K562 (cell line): ENCODE measurements at regions not wholly inside any gene's neighbourhood (a gene's known extent, or its start where the extent isn't known, plus 50 kb on each side); places are given as distances from the start of the nearest gene placed in this dataset.

Source experiments
- ATAC-seq: fragments of 200-7000 bp; cut with Tn5 transposase; 3 replicates; pipeline ENCODE4 v1.9.1; 2020; ENCODE audit warnings: moderate library complexity
- BruUV-seq: library from RNA; stranded (reverse); fragments of 400-500 nt; replicated peaks from 2 replicates; lab custom pipeline; 2021; lab: Mats Ljungman, UMichigan
- CTCF ChIA-PET: fragments of 300-600 bp; formaldehyde crosslinking; extraction: SDS; loops from one replicate; lab custom pipeline; 2021; ENCODE audit warnings: low intra/inter-chr PET ratio; lab: Yijun Ruan, JAX
- POLR2A ChIA-PET: fragments of 300-600, 350-650 bp; sonication (Branson Sonifier 250); formaldehyde crosslinking; extraction: SDS; loops from one replicate; lab custom pipeline; 2021; ENCODE audit warnings: antibody characterized with exemption, inconsistent platforms; lab: Yijun Ruan, JAX
- DNase-seq, 4 experiments: peaks; one replicate each; pipeline versions ENCODE4 v3.0.0 to v3.0.0-alpha.2; 2011 to 2018; ENCODE audit warnings: low spot score in 3 of 4, mixed read lengths in 3 of 4; ENCODE audit errors: extremely low read depth in 1 of 4
- FAIRE-seq: peaks from 2 replicates; lab custom pipeline; 2011; peaks lifted over from hg19 to GRCh38; lab: Jason Lieb, UNC
- H2AFZ ChIP-seq: 2 replicates; pipeline ENCODE4 v1.6.0; 2011; ENCODE audit warnings: low read depth, low read length, control low read depth, inconsistent platforms
- H3K27ac ChIP-seq: fragments of 200-600 bp; 3 replicates; pipeline ENCODE4 v1.8.0; 2011; ENCODE audit warnings: low read depth, mild to moderate bottlenecking, control low read depth, inconsistent platforms, low read length, moderate library complexity, mixed read lengths; ENCODE audit errors: extremely low read depth
- H3K27me3 ChIP-seq, 2 experiments: fragments of 300-600 bp in 1 of 2; 2 replicates in 1 of 2; 3 replicates in 1 of 2; pipeline versions ENCODE4 v1.6.0 to v1.8.0; 2011; ENCODE audit warnings: inconsistent platforms in 2 of 2, low read length in 2 of 2, mild to moderate bottlenecking in 1 of 2, mixed read lengths in 1 of 2, moderate library complexity in 1 of 2; ENCODE audit not compliant: control insufficient read depth in 2 of 2, insufficient read depth in 2 of 2
- H3K36me3 ChIP-seq: fragments of 300-600 bp; 3 replicates; pipeline ENCODE4 v1.8.0; 2011; ENCODE audit warnings: mild to moderate bottlenecking, low read length, inconsistent platforms; ENCODE audit not compliant: control insufficient read depth, insufficient read depth
- H3K4me1 ChIP-seq, 2 experiments: fragments of 200-600 bp in 1 of 2; replicated peaks in 1 of 2; 2 replicates in 1 of 2; 3 replicates in 1 of 2; pipeline versions ENCODE4 v1.5.1 to v1.8.0; 2011; ENCODE audit warnings: inconsistent platforms in 2 of 2, low read length in 2 of 2, mild to moderate bottlenecking in 1 of 2, mixed read lengths in 1 of 2, moderate library complexity in 1 of 2; ENCODE audit not compliant: control insufficient read depth in 2 of 2, insufficient read depth in 2 of 2
- H3K4me2 ChIP-seq: 2 replicates; pipeline ENCODE4 v1.6.1; 2011; ENCODE audit warnings: low read length, control low read depth, inconsistent platforms, mixed read lengths; ENCODE audit not compliant: insufficient read depth
- H3K4me3 ChIP-seq: fragments of 200-600 bp; sonication (generic), shearing (Covaris generic); 2 replicates; pipeline ENCODE4 v1.5.1; 2016; ENCODE audit warnings: control low read depth, inconsistent platforms
- H3K79me2 ChIP-seq: fragments of 200-600 bp; 3 replicates; pipeline ENCODE4 v1.8.0; 2011; ENCODE audit warnings: low read length, inconsistent platforms; ENCODE audit not compliant: control insufficient read depth, insufficient read depth
- H3K9ac ChIP-seq, 2 experiments: 2 replicates each; pipeline versions ENCODE4 v1.6.0 to v1.6.1; 2011; ENCODE audit warnings: low read depth in 2 of 2, low read length in 2 of 2, control low read depth in 1 of 2, inconsistent platforms in 1 of 2, mild to moderate bottlenecking in 1 of 2, mixed read lengths in 1 of 2; ENCODE audit not compliant: insufficient read depth in 1 of 2
- H3K9me1 ChIP-seq: one replicate; pipeline ENCODE4 v1.6.0; 2011; ENCODE audit warnings: inconsistent platforms, mild to moderate bottlenecking, low read length, moderate library complexity; ENCODE audit not compliant: control insufficient read depth, insufficient read depth
- H3K9me3 ChIP-seq: replicated peaks from 2 replicates; pipeline ENCODE4 v1.5.1; 2011; ENCODE audit warnings: low read depth, low read length, inconsistent platforms; ENCODE audit not compliant: control insufficient read depth, insufficient read depth
- H4K20me1 ChIP-seq: replicated peaks from 2 replicates; pipeline ENCODE4 v1.6.1; 2011; ENCODE audit warnings: low read length, inconsistent platforms, mixed read lengths; ENCODE audit not compliant: control insufficient read depth, insufficient read depth
- CHCHD3 ChIP-seq: fragments of 250-450 bp; sonication (Bioruptor Pico); IDR thresholded peaks from 2 replicates; pipeline ENCODE4 v2.1.2; 2022; ENCODE audit warnings: mild to moderate bottlenecking
- CREM ChIP-seq: IDR thresholded peaks from 2 replicates; pipeline ENCODE4 v1.6.1; 2014; ENCODE audit warnings: antibody characterized with exemption, low read depth
- EP400 ChIP-seq: fragments of 450-650 bp; IDR thresholded peaks from 2 replicates; pipeline ENCODE4 v1.6.1; 2017; ENCODE audit warnings: antibody characterized with exemption, mild to moderate bottlenecking, moderate library complexity
- KLF1 ChIP-seq: fragments of 450-650 bp; IDR thresholded peaks from 2 replicates; pipeline ENCODE4 v1.6.1; 2016; ENCODE audit warnings: missing genetic modification characterization, missing compliant biosample characterization
- NR3C1 ChIP-seq: sonication (generic); formaldehyde crosslinking; IDR thresholded peaks from 2 replicates; pipeline ENCODE4 v1.8.1; 2022; ENCODE audit warnings: missing genetic modification reagents
- POLR3A ChIP-seq: IDR thresholded peaks from 2 replicates; pipeline ENCODE4 v1.6.1; 2011; ENCODE audit warnings: borderline replicate concordance, mild to moderate bottlenecking, moderate library complexity; ENCODE audit not compliant: insufficient read length, insufficient read depth; ENCODE audit errors: extremely low read depth
- RHOXF2B ChIP-seq: fragments of 250-450 bp; sonication (Bioruptor Pico); conservative IDR thresholded peaks from 2 replicates; pipeline ENCODE4 v1.5.1; 2021
- ZBED1 ChIP-seq: IDR thresholded peaks from 2 replicates; pipeline ENCODE4 v1.6.1; 2014
- ZNF324 ChIP-seq: fragments of 250-450 bp; sonication (Bioruptor Pico); IDR thresholded peaks from 2 replicates; pipeline ENCODE4 v1.4.0; 2020; ENCODE audit warnings: mild to moderate bottlenecking
- ZNF347 ChIP-seq: fragments of 450-650 bp; formaldehyde crosslinking; IDR thresholded peaks from 2 replicates; pipeline ENCODE4 v1.4.0; 2020; ENCODE audit warnings: low read depth, mild to moderate bottlenecking, moderate library complexity
- ZNF445 ChIP-seq: fragments of 250-450 bp; sonication (Bioruptor Pico); IDR thresholded peaks from 2 replicates; pipeline ENCODE4 v1.4.0; 2020; ENCODE audit warnings: low read depth, mild to moderate bottlenecking, moderate library complexity
- WGBS: fragments of 100-300 bp; shearing (Covaris generic); methylation state at CpG from one replicate; pipeline ENCODE4 v1.1.6; 2016; ENCODE audit warnings: low coverage, mixed read lengths; ENCODE audit not compliant: insufficient coverage; ENCODE audit errors: missing lambda C conversion rate; 5-methylcytosine and 5-hydroxymethylcytosine counted together
- in situ Hi-C: fragments of 300-500 bp; cut with MboI; formaldehyde crosslinking; loops from 4 replicates; pipeline ENCODE4 v1.15.0; 2018; ENCODE audit warnings: inconsistent platforms, mixed read lengths
- intact Hi-C: fragments of 100-400 bp; cut with micrococcal nuclease; formaldehyde crosslinking; loops from 2 replicates; pipeline ENCODE4 v1.14.2; 2022
- TF ChIP-seq, protein P1 (sequence below): IDR thresholded peaks from 2 replicates; pipeline ENCODE4 v1.6.1; 2011; ENCODE audit warnings: borderline replicate concordance, low read depth, mild to moderate bottlenecking, moderate library complexity, low read length; ENCODE audit not compliant: insufficient read depth, poor library complexity, severe bottlenecking
- TF ChIP-seq, protein P2 (sequence below): IDR thresholded peaks from 2 replicates; pipeline ENCODE4 v1.6.1; 2011; ENCODE audit not compliant: insufficient read length; ENCODE audit errors: extremely low read depth
- TF ChIP-seq, protein P3 (sequence below): fragments of 450-650 bp; IDR thresholded peaks from 2 replicates; pipeline ENCODE4 v1.6.1; 2017; ENCODE audit warnings: mild to moderate bottlenecking, moderate library complexity

DNA sequence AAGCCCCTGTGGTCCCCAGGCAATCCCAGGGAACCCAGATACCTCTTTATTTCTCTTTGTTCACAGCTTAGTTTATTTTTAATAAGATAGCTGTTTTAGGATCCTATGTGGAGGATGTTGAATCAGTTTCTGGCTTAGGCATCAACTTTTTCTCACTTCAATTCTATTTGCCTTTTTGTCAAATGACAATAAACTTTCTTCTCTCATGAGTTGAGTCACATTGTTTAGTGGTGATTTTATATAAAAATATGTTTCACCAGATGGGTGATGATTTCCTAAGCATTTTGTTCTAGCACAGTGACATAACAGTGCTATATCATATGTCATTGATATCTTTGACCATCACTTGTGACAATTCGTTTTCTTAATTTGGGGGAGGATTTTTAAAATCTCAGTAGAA, 198.1 kb upstream of the PUDP start:
- Histone ChIP-seq H3K27ac (no peak overlapping the region), H3K4me3 (no peak overlapping the region), H2AFZ (no peak overlapping the region), H3K9me1 (no peaks in the 10 kb centered on the region), H3K36me3 (no peaks in the 10 kb centered on the region), H3K9ac (no peak overlapping the region), H3K4me2 (no peak overlapping the region), H3K79me2 (no peaks in the 10 kb centered on the region), H3K4me1 (no peaks in the 10 kb centered on the region), H4K20me1 (no peaks in the 10 kb centered on the region), H3K9me3 (no peaks in the 10 kb centered on the region), H3K27me3 (no peaks in the 10 kb centered on the region)
- FAIRE-seq (no peak), ATAC-seq (no peak), DNase-seq (no peak)
- in situ Hi-C loops (no loop called here), intact Hi-C loops (no loop called here)
- ChIA-PET CTCF (no interaction called here), POLR2A (no interaction called here)
- WGBS: 0% methylated on average over 1 of the region's 1 CpG
- BruUV-seq: no TSS peak
- TF ChIP-seq CREM: no peak
- no peak for TF ChIP-seq CHCHD3 (CRISPR knock-in tag)
- TF ChIP-seq, protein P1, sequence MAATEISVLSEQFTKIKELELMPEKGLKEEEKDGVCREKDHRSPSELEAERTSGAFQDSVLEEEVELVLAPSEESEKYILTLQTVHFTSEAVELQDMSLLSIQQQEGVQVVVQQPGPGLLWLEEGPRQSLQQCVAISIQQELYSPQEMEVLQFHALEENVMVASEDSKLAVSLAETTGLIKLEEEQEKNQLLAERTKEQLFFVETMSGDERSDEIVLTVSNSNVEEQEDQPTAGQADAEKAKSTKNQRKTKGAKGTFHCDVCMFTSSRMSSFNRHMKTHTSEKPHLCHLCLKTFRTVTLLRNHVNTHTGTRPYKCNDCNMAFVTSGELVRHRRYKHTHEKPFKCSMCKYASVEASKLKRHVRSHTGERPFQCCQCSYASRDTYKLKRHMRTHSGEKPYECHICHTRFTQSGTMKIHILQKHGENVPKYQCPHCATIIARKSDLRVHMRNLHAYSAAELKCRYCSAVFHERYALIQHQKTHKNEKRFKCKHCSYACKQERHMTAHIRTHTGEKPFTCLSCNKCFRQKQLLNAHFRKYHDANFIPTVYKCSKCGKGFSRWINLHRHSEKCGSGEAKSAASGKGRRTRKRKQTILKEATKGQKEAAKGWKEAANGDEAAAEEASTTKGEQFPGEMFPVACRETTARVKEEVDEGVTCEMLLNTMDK: no peak
- TF ChIP-seq, protein P2, sequence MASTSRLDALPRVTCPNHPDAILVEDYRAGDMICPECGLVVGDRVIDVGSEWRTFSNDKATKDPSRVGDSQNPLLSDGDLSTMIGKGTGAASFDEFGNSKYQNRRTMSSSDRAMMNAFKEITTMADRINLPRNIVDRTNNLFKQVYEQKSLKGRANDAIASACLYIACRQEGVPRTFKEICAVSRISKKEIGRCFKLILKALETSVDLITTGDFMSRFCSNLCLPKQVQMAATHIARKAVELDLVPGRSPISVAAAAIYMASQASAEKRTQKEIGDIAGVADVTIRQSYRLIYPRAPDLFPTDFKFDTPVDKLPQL: no peak
- TF ChIP-seq ZNF324 (CRISPR knock-in tag): no peak
- TF ChIP-seq, protein P3, sequence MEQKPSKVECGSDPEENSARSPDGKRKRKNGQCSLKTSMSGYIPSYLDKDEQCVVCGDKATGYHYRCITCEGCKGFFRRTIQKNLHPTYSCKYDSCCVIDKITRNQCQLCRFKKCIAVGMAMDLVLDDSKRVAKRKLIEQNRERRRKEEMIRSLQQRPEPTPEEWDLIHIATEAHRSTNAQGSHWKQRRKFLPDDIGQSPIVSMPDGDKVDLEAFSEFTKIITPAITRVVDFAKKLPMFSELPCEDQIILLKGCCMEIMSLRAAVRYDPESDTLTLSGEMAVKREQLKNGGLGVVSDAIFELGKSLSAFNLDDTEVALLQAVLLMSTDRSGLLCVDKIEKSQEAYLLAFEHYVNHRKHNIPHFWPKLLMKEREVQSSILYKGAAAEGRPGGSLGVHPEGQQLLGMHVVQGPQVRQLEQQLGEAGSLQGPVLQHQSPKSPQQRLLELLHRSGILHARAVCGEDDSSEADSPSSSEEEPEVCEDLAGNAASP: no peak
- TF ChIP-seq RHOXF2B: no peak
- TF ChIP-seq ZBED1: no peak
- no peak for TF ChIP-seq ZNF445 (CRISPR knock-in tag)
- TF ChIP-seq KLF1 (tag): no peak
- TF ChIP-seq ZNF347 (CRISPR knock-in tag): no peak
- TF ChIP-seq POLR3A: no peak
- no peak for TF ChIP-seq EP400
- TF ChIP-seq NR3C1 (CRISPR knock-in tag): no peak
- TF ChIP-seq, all 486 proteins: peak for 0
